KMS-11 (cell line): ENCODE measurements at regions not wholly inside any gene's neighbourhood (a gene's known extent, or its start where the extent isn't known, plus 50 kb on each side); places are given as distances from the start of the nearest gene placed in this dataset.

Experiments used
- H2AFZ ChIP-seq: fragments of 200-600 bp; sonication (generic); 2 replicates; pipeline ENCODE4 v1.6.1; 2016; ENCODE audit warnings: antibody characterized with exemption, mixed run types, low read depth
- H3K27ac ChIP-seq: fragments of 200-600 bp; sonication (generic); 2 replicates; pipeline ENCODE4 v1.6.1; 2016; ENCODE audit warnings: mild to moderate bottlenecking, mixed run types
- H3K27me3 ChIP-seq: fragments of 200-600 bp; sonication (generic); 2 replicates; pipeline ENCODE4 v1.6.1; 2017; ENCODE audit warnings: mild to moderate bottlenecking, low read depth, mixed run types, moderate library complexity; ENCODE audit not compliant: insufficient read depth
- H3K36me3 ChIP-seq: fragments of 200-600 bp; sonication (generic); 2 replicates; pipeline ENCODE4 v1.6.1; 2017; ENCODE audit warnings: mild to moderate bottlenecking, mixed run types; ENCODE audit not compliant: insufficient read depth
- H3K4me1 ChIP-seq: fragments of 200-600 bp; sonication (generic); 2 replicates; pipeline ENCODE4 v1.6.1; 2016; ENCODE audit warnings: mild to moderate bottlenecking, low read depth, mixed run types; ENCODE audit not compliant: poor library complexity, severe bottlenecking
- H3K4me2 ChIP-seq: fragments of 200-600 bp; sonication (generic); 2 replicates; pipeline ENCODE4 v1.7.0; 2016; ENCODE audit warnings: mild to moderate bottlenecking, mixed run types
- H3K4me3 ChIP-seq: fragments of 200-600 bp; sonication (generic); IDR thresholded peaks from 2 replicates; pipeline ENCODE4 v1.6.1; 2017; ENCODE audit warnings: low read depth, low read length, mixed read lengths; ENCODE audit not compliant: insufficient read depth
- H3K79me2 ChIP-seq: fragments of 200-600 bp; sonication (generic); 2 replicates; pipeline ENCODE4 v1.6.1; 2016; ENCODE audit warnings: low read depth, mixed run types; ENCODE audit not compliant: insufficient read depth
- H3K9ac ChIP-seq: fragments of 200-600 bp; sonication (generic); 2 replicates; pipeline ENCODE4 v1.6.1; 2016; ENCODE audit warnings: mild to moderate bottlenecking, mixed run types
- H4K20me1 ChIP-seq: fragments of 200-600 bp; sonication (generic); 2 replicates; pipeline ENCODE4 v1.6.1; 2016; ENCODE audit warnings: mild to moderate bottlenecking, mixed run types; ENCODE audit not compliant: insufficient read depth
- TF ChIP-seq, protein P1 (sequence below): fragments of 200-600 bp; sonication (generic); conservative IDR thresholded peaks from 2 replicates; pipeline ENCODE4 v1.6.1; 2017; ENCODE audit warnings: low read depth, mild to moderate bottlenecking, antibody characterized with exemption, low read length, moderate library complexity, mixed read lengths

DNA sequence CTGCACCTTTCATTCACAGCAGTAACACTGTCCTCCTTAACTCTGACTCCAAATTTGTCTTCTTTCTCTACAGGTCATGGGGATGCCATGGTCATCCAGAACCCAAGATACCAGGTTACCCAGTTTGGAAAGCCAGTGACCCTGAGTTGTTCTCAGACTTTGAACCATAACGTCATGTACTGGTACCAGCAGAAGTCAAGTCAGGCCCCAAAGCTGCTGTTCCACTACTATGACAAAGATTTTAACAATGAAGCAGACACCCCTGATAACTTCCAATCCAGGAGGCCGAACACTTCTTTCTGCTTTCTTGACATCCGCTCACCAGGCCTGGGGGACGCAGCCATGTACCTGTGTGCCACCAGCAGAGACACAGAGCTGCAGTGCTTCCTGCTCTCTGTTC, 156.2 kb upstream of the PRSS1 start:
- no peaks in the 10 kb centered on the region for H3K79me2 ChIP-seq
- TF ChIP-seq, protein P1, sequence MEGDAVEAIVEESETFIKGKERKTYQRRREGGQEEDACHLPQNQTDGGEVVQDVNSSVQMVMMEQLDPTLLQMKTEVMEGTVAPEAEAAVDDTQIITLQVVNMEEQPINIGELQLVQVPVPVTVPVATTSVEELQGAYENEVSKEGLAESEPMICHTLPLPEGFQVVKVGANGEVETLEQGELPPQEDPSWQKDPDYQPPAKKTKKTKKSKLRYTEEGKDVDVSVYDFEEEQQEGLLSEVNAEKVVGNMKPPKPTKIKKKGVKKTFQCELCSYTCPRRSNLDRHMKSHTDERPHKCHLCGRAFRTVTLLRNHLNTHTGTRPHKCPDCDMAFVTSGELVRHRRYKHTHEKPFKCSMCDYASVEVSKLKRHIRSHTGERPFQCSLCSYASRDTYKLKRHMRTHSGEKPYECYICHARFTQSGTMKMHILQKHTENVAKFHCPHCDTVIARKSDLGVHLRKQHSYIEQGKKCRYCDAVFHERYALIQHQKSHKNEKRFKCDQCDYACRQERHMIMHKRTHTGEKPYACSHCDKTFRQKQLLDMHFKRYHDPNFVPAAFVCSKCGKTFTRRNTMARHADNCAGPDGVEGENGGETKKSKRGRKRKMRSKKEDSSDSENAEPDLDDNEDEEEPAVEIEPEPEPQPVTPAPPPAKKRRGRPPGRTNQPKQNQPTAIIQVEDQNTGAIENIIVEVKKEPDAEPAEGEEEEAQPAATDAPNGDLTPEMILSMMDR, result no peak
- H3K36me3 ChIP-seq, result no peaks in the 10 kb centered on the region
- H3K27me3 ChIP-seq, result no peaks in the 10 kb centered on the region
- no peak overlapping the region for H3K27ac ChIP-seq
- no peak overlapping the region for H2AFZ ChIP-seq
- no peak overlapping the region for H3K9ac ChIP-seq
- H3K4me2 ChIP-seq, result no peak overlapping the region
- no peak overlapping the region for H3K4me3 ChIP-seq
- peaks cover under 1% of the 10 kb centered on the region for H3K4me1 ChIP-seq
- no peaks in the 10 kb centered on the region for H4K20me1 ChIP-seq

DNA sequence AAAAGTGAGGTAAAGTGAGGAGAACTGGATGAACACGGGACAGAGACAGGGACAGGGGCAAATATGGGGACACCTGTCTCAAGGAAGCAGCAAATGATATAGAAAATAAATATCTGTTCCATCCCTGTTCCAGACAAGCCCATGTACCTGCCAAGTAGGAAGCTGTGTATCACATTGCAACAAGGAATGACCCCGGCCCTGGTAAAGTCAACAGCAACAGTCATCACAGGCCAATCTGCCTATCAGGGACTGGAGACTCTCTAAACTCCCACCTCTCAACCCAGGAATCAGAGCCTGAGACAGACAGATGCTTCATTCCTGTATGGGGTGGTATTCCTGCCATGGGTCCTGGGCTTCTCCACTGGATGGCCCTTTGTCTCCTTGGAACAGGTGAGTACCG, 156.6 kb upstream of the PRSS1 start:
- Histone ChIP-seq H3K27me3 (no peaks in the 10 kb centered on the region), H3K36me3 (no peaks in the 10 kb centered on the region), H3K4me1 (peaks cover 5% of the 10 kb centered on the region), H4K20me1 (no peaks in the 10 kb centered on the region), H3K4me2 (no peak overlapping the region), H3K27ac (no peak overlapping the region), H3K9ac (no peak overlapping the region), H3K79me2 (no peaks in the 10 kb centered on the region), H3K4me3 (no peak overlapping the region), H2AFZ (no peak overlapping the region)
- TF ChIP-seq, protein P1, result no peak

DNA sequence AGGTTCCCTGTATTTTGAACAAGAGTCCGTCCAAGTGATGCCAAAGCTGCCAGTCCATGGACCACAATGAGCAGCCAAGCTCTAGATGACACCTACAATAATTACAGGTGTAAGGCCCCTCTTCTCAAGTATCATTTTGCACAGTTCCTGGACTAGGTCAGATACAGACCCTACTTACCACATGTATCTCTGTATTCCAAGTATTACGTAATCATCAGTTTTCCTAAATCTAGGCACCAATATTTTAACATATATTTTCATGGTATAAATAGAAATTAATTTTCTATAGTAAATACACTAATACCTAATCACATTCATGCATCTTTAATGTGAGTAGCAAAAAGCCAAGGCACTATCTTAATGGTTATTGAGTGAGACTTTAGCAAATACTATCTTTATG, 157.0 kb upstream of the PRSS1 start:
- TF ChIP-seq, protein P1, result no peak
- Histone ChIP-seq H3K36me3 (no peaks in the 10 kb centered on the region), H3K4me3 (no peak overlapping the region), H2AFZ (no peak overlapping the region), H3K27ac (no peak overlapping the region), H3K9ac (no peak overlapping the region), H3K27me3 (no peaks in the 10 kb centered on the region), H3K4me1 (peaks cover 6% of the 10 kb centered on the region), H3K4me2 (no peak overlapping the region), H4K20me1 (no peaks in the 10 kb centered on the region), H3K79me2 (no peaks in the 10 kb centered on the region)

DNA sequence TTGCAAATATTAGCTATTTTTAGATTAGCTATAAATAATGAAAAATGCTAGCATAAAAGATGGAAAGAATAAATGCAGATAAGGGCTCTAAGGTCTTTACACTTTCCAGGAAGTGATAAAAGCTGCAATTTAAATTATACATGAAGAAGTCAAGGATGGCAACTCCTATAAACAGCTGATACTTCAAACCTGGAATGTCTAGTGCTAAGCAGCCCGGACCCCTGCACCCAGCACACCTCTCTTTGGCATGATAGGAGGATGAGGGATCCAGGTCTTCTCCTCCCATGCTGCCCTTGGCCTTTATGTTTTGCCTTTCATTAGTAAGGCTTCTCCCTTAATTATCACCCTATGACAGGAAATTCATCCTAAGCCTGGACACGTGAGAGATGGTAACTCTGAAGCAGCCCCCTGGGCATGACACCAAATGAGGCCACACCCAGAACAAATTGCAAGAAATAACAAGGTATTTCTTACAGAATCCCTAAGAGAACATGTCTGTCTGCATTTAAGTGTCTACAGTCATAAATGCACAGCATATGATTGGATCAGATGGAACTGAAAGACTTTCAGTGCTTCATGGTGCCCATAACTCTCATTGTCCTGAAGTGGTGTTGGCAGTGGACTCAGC, 158.3 kb upstream of the PRSS1 start:
- H3K79me2 ChIP-seq, result no peaks in the 10 kb centered on the region
- H3K36me3 ChIP-seq, result no peaks in the 10 kb centered on the region
- no peaks in the 10 kb centered on the region for H3K27me3 ChIP-seq
- H3K4me2 ChIP-seq, result no peak overlapping the region
- TF ChIP-seq, protein P1, result no peak
- no peak overlapping the region for H3K4me3 ChIP-seq
- H3K9ac ChIP-seq, result no peak overlapping the region
- no peaks in the 10 kb centered on the region for H4K20me1 ChIP-seq
- H2AFZ ChIP-seq, result no peak overlapping the region
- H3K27ac ChIP-seq, result no peak overlapping the region
- peaks cover 6% of the 10 kb centered on the region for H3K4me1 ChIP-seq
